Lung (tissue), 11 donors: ENCODE measurements at regions not wholly inside any gene's neighbourhood (a gene's known extent, or its start where the extent isn't known, plus 50 kb on each side); places are given as distances from the start of the nearest gene placed in this dataset.

ENCODE experiments used
- ATAC-seq: fragments of 200-7000 bp; cut with Tn5 transposase; one replicate; pipeline ENCODE4 v1.9.1; 2020; ENCODE audit warnings: moderate number of reproducible peaks; ENCODE audit not compliant: insufficient read depth, low FRiP score
- DNase-seq, 3 donors: peaks; one replicate each; pipeline ENCODE4 v3.0.0-alpha.2; 2013 to 2017
- H3K27ac ChIP-seq, 2 donors: one replicate each; pipeline ENCODE4 v1.5.1; 2013; ENCODE audit warnings: mild to moderate bottlenecking in 2 of 2, moderate library complexity in 2 of 2, control low read depth in 1 of 2, inconsistent platforms in 1 of 2, low read depth in 1 of 2, low read length in 1 of 2
- H3K27me3 ChIP-seq, 3 donors: one replicate each; pipeline ENCODE4 v1.5.1; 2013; ENCODE audit warnings: low read length in 2 of 3; ENCODE audit not compliant: control insufficient read depth in 3 of 3, insufficient read depth in 3 of 3
- H3K36me3 ChIP-seq, 4 donors: one replicate each; pipeline ENCODE4 v1.5.1; 2013; ENCODE audit warnings: low read length in 4 of 4, mild to moderate bottlenecking in 1 of 4, moderate library complexity in 1 of 4; ENCODE audit not compliant: control insufficient read depth in 4 of 4, insufficient read depth in 4 of 4
- H3K4me1 ChIP-seq, 5 donors: one replicate each; pipeline ENCODE4 v1.5.1; 2013; ENCODE audit warnings: low read length in 5 of 5, mild to moderate bottlenecking in 2 of 5, moderate library complexity in 1 of 5; ENCODE audit not compliant: control insufficient read depth in 5 of 5, insufficient read depth in 5 of 5
- H3K4me3 ChIP-seq: one replicate; pipeline ENCODE4 v1.5.1; 2013; ENCODE audit warnings: mild to moderate bottlenecking, control low read depth, moderate library complexity
- H3K9ac ChIP-seq, 2 donors: one replicate each; pipeline ENCODE4 v1.5.1; 2013; ENCODE audit warnings: low read length in 2 of 2, control low read depth in 1 of 2; ENCODE audit not compliant: insufficient read depth in 1 of 2
- H3K9me3 ChIP-seq, 4 donors: one replicate each; pipeline ENCODE4 v1.5.1; 2013; ENCODE audit warnings: low read length in 3 of 4, mild to moderate bottlenecking in 1 of 4, moderate library complexity in 1 of 4; ENCODE audit not compliant: control insufficient read depth in 4 of 4, insufficient read depth in 3 of 4
- WGBS, 2 donors: extraction: QIAGEN DNeasy Blood & Tissue Kit; methylation state at CpG; one replicate each; pipeline ENCODE4 v1.1.7; 2013; 5-methylcytosine and 5-hydroxymethylcytosine counted together
- TF ChIP-seq, protein P1 (sequence below): IDR thresholded peaks from 2 replicates; pipeline ENCODE4 v1.5.1; 2012; ENCODE audit warnings: mild to moderate bottlenecking; ENCODE audit errors: control extremely low read depth, extremely low read depth
- donor health status: control.
- donor health status: control.
- donor health status: Bipolar disorder and iron deficiency.
- donor health status: healthy.
- donor health status: DM: yes; HTN: yes; CAD: no.

DNA sequence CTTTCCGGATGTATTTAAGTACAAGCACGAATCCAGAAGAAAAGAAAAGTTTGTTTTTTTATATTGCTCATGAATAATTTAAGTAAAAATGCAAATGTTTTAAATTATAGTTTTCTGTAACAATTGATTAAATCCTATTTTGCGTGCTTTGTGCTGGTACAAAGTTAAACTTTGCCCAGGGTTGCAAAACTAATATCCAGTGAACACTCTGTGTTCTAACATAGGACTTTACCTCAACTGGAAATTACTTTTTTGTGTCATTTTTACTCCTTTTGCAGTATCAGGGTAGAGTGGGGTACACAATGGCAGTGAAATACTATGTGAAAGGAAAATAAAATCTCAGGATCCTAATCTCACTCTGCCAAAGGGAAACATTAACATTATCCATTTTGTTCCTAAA lies 801.4 kb upstream of the MBL2 start:
- H3K9me3 ChIP-seq, result no peaks in the 10 kb centered on the region
- H3K36me3 ChIP-seq, result no peaks in the 10 kb centered on the region
- ATAC-seq (no peak), DNase-seq (no peak)
- WGBS, 2 donors, result 63 to 92% methylated on average over 3 of the region's 3 CpGs
- H3K4me3 ChIP-seq, result no peak overlapping the region
- no peak overlapping the region for H3K9ac ChIP-seq
- TF ChIP-seq, protein P1, sequence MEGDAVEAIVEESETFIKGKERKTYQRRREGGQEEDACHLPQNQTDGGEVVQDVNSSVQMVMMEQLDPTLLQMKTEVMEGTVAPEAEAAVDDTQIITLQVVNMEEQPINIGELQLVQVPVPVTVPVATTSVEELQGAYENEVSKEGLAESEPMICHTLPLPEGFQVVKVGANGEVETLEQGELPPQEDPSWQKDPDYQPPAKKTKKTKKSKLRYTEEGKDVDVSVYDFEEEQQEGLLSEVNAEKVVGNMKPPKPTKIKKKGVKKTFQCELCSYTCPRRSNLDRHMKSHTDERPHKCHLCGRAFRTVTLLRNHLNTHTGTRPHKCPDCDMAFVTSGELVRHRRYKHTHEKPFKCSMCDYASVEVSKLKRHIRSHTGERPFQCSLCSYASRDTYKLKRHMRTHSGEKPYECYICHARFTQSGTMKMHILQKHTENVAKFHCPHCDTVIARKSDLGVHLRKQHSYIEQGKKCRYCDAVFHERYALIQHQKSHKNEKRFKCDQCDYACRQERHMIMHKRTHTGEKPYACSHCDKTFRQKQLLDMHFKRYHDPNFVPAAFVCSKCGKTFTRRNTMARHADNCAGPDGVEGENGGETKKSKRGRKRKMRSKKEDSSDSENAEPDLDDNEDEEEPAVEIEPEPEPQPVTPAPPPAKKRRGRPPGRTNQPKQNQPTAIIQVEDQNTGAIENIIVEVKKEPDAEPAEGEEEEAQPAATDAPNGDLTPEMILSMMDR, result no peak
- H3K4me1 ChIP-seq, result peaks cover 0 to 8% (median 0%) of the 10 kb centered on the region in 5 donors
- no peaks in the 10 kb centered on the region for H3K27me3 ChIP-seq
- H3K27ac ChIP-seq, result no peak overlapping the region

DNA sequence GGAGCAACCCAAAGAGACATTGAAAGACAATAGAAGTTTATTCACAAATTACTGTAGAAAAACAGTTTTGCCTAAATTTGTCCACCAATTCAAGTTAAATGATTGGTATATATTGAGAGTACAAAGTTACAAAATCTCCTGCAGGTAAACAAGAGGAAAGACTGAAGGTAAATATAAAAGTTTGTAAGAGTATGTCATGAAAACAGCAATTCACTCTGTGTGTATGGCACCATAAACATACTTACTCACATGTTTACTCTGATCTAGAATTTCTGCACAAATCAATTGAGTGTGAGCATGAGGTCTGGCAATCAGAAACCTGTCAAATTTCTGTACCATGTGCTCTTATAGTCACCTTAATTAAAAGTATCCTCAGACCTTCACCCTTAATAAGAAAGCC lies 800.9 kb upstream of the MBL2 start:
- TF ChIP-seq, protein P1, result no peak
- Histone ChIP-seq H3K9me3 (no peaks in the 10 kb centered on the region), H3K27ac (no peak overlapping the region), H3K9ac (no peak overlapping the region), H3K4me3 (no peak overlapping the region), H3K27me3 (no peaks in the 10 kb centered on the region), H3K4me1 (peaks cover 0 to 4% (median 0%) of the 10 kb centered on the region in 5 donors), H3K36me3 (no peaks in the 10 kb centered on the region)
- DNase-seq (no peak), ATAC-seq (no peak)

DNA sequence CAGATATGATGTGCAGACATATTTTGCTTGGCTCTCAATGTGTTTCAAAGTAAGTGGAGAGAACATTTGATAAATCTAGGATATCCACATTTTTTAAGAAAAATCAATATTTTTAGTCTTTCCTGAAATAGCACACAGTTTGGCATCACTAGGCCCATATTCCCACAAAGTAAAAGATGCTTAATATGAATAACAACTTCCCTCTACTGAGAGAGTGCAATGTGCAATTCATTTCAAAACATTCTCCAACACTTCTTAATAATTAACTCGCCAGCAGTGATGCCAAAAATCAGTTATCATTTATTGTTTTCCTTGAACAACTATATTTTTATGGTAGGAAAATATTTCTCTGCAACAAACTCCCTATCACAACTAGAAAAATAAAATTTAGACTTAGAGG lies 800.2 kb upstream of the MBL2 start:
- H3K36me3 ChIP-seq, result no peaks in the 10 kb centered on the region
- ATAC-seq (no peak), DNase-seq (no peak)
- 81 to 83% methylated on average over 1 of the region's 1 CpG for WGBS, 2 donors
- TF ChIP-seq, protein P1, result no peak
- H3K4me3 ChIP-seq, result no peak overlapping the region
- no peak overlapping the region for H3K9ac ChIP-seq
- no peaks in the 10 kb centered on the region for H3K4me1 ChIP-seq
- H3K27me3 ChIP-seq, result no peaks in the 10 kb centered on the region
- no peak overlapping the region for H3K27ac ChIP-seq
- no peaks in the 10 kb centered on the region for H3K9me3 ChIP-seq

DNA sequence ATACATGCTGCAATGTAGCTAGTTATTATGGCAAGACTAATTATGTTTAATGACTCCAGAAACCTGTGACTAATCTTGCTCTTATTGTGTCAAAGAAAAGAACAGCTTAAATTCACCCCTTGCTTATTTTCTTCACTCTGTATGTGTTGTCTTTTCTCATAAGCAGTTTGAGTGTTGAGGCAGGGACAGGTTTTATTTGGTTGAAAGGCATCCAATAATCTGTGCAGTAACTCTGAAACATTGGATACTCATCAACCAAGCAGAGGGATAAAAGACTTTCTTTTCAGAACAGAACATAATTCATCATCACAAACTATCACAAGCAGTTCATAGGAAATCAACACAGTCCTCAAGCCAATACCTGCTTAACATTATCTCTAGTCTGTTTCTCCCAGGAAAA lies 797.6 kb upstream of the MBL2 start:
- Histone ChIP-seq H3K36me3 (no peaks in the 10 kb centered on the region), H3K4me3 (no peak overlapping the region), H3K27ac (no peak overlapping the region), H3K4me1 (no peaks in the 10 kb centered on the region), H3K27me3 (no peaks in the 10 kb centered on the region), H3K9me3 (no peaks in the 10 kb centered on the region), H3K9ac (no peak overlapping the region)
- no peak for ATAC-seq
- TF ChIP-seq, protein P1, result no peak
- no peak for DNase-seq
